GM12892 (cell line): ENCODE measurements at regions not wholly inside any gene's neighbourhood (a gene's known extent, or its start where the extent isn't known, plus 50 kb on each side); places are given as distances from the start of the nearest gene placed in this dataset.

Experiments
- POLR2A ChIP-seq: IDR thresholded peaks from 2 replicates; pipeline ENCODE4 v1.6.1; 2011; ENCODE audit warnings: low read depth, low read length, control low read depth
- POLR2AphosphoS5 ChIP-seq: IDR thresholded peaks from 2 replicates; pipeline ENCODE4 v1.6.1; 2011; ENCODE audit warnings: low read depth, low read length, control low read depth

- no peak for TF ChIP-seq POLR2A
- no peak for TF ChIP-seq POLR2AphosphoS5
Measured at GRCh38 chr2:142710336-142710735, 167.1 kb upstream of the KYNU start.
